Endothelial cell of umbilical vein (primary cell): ENCODE measurements at regions not wholly inside any gene's neighbourhood (a gene's known extent, or its start where the extent isn't known, plus 50 kb on each side); places are given as distances from the start of the nearest gene placed in this dataset.

Source experiments
- BruUV-seq: library from RNA; stranded (reverse); fragments of 400-500 nt; replicated peaks from 2 replicates; lab custom pipeline; 2021; lab: Mats Ljungman, UMichigan
- CTCF ChIA-PET: fragments of 300-600, 350-600 bp; sonication (Branson Sonifier 250); formaldehyde crosslinking; loops from one replicate; lab custom pipeline; 2021; ENCODE audit warnings: antibody characterized with exemption, inconsistent platforms; lab: Charles Lee
- POLR2A ChIA-PET: fragments of 300-600, 350-600 bp; sonication (Branson Sonifier 250); formaldehyde crosslinking; loops from one replicate; lab custom pipeline; 2021; ENCODE audit warnings: antibody characterized with exemption, inconsistent platforms; lab: Charles Lee
- DNase-seq: peaks from one replicate; pipeline ENCODE4 v3.0.0-alpha.2; 2011; ENCODE audit warnings: low read depth, low spot score
- FAIRE-seq: peaks from 2 replicates; lab custom pipeline; 2011; peaks lifted over from hg19 to GRCh38; lab: Jason Lieb, UNC
- H2AFZ ChIP-seq: 2 replicates; pipeline ENCODE4 v1.6.0; 2012; ENCODE audit warnings: low read depth, low read length, control low read depth, inconsistent platforms
- H3K27ac ChIP-seq: 2 replicates; pipeline ENCODE4 v1.5.1; 2011; ENCODE audit warnings: low read depth, mild to moderate bottlenecking, control low read depth, low read length, moderate library complexity; ENCODE audit not compliant: insufficient read depth
- H3K27me3 ChIP-seq, 2 experiments: 2 replicates each; pipeline versions ENCODE4 v1.6.0 to v1.6.1; 2011; ENCODE audit warnings: low read length in 2 of 2, mixed read lengths in 1 of 2; ENCODE audit not compliant: control insufficient read depth in 2 of 2, insufficient read depth in 2 of 2
- H3K36me3 ChIP-seq, 2 experiments: 2 replicates in 1 of 2; 3 replicates in 1 of 2; pipeline ENCODE4 v1.5.1; 2011; ENCODE audit warnings: low read length in 2 of 2, mild to moderate bottlenecking in 1 of 2, moderate library complexity in 1 of 2; ENCODE audit not compliant: control insufficient read depth in 2 of 2, insufficient read depth in 2 of 2; ENCODE audit errors: extremely low read depth in 1 of 2
- H3K4me1 ChIP-seq: 3 replicates; pipeline ENCODE4 v1.5.1; 2011; ENCODE audit warnings: mild to moderate bottlenecking, low read length; ENCODE audit not compliant: control insufficient read depth, insufficient read depth; ENCODE audit errors: extremely low read depth
- H3K4me2 ChIP-seq: 2 replicates; pipeline ENCODE4 v1.6.1; 2011; ENCODE audit warnings: low read length, control low read depth, mixed read lengths; ENCODE audit not compliant: insufficient read depth
- H3K4me3 ChIP-seq, 3 experiments: fragments of 200-600 bp in 1 of 3; sonication (generic), shearing (Covaris generic) in 1 of 3; replicated peaks in 1 of 3; 2 replicates each; pipeline ENCODE4 v1.5.1; 2011 to 2016; ENCODE audit warnings: control low read depth in 3 of 3, low read length in 3 of 3, mild to moderate bottlenecking in 2 of 3, inconsistent platforms in 1 of 3, low read depth in 1 of 3, moderate library complexity in 1 of 3; ENCODE audit not compliant: insufficient read depth in 1 of 3
- H3K79me2 ChIP-seq: 2 replicates; pipeline ENCODE4 v1.6.0; 2012; ENCODE audit warnings: low read length, inconsistent platforms; ENCODE audit not compliant: control insufficient read depth, insufficient read depth
- H3K9ac ChIP-seq: replicated peaks from 2 replicates; pipeline ENCODE3; 2011; ENCODE audit warnings: low read length, control low read depth; ENCODE audit not compliant: insufficient read depth; ENCODE audit errors: extremely low read depth
- H3K9me1 ChIP-seq: replicated peaks from 3 replicates; pipeline ENCODE4 v1.6.0; 2011; ENCODE audit warnings: mild to moderate bottlenecking, low read length; ENCODE audit not compliant: control insufficient read depth, insufficient read depth; ENCODE audit errors: extremely low read depth
- H3K9me3 ChIP-seq: replicated peaks from 2 replicates; pipeline ENCODE4 v1.5.1; 2012; ENCODE audit warnings: low read length, inconsistent platforms; ENCODE audit not compliant: control insufficient read depth, insufficient read depth
- H4K20me1 ChIP-seq: replicated peaks from 2 replicates; pipeline ENCODE3; 2011; ENCODE audit warnings: mild to moderate bottlenecking, low read length; ENCODE audit not compliant: control insufficient read depth, insufficient read depth; ENCODE audit errors: extremely low read depth
- FOS ChIP-seq: IDR thresholded peaks from 2 replicates; pipeline ENCODE4 v1.6.1; 2011; ENCODE audit warnings: mild to moderate bottlenecking, low read length, moderate library complexity, borderline replicate concordance; ENCODE audit not compliant: insufficient read depth
- GATA2 ChIP-seq: IDR thresholded peaks from 2 replicates; pipeline ENCODE4 v1.7.0; 2011; ENCODE audit warnings: low read depth, mild to moderate bottlenecking, moderate library complexity, mixed read lengths, low read length; ENCODE audit not compliant: insufficient read length, insufficient read depth
- POLR2A ChIP-seq: IDR thresholded peaks from 2 replicates; pipeline ENCODE4 v1.6.1; 2012; ENCODE audit warnings: low read depth, mild to moderate bottlenecking, control low read depth, low read length
- POLR2AphosphoS5 ChIP-seq: IDR thresholded peaks from 2 replicates; pipeline ENCODE4 v1.6.1; 2012; ENCODE audit warnings: low read depth, mild to moderate bottlenecking, control low read depth, low read length, moderate library complexity; ENCODE audit not compliant: insufficient read depth
- dilution Hi-C: fragments of 300-500 bp; cut with MboI; formaldehyde crosslinking; loops from one replicate; pipeline ENCODE4 v1.15.0; 2019; ENCODE audit warnings: low sequenced_read_pairs; ENCODE audit not compliant: extremely low pct_ligation_motif_present
- intact Hi-C: fragments of 100-400 bp; cut with micrococcal nuclease; formaldehyde crosslinking; loops from one replicate; pipeline ENCODE4 v1.10.0; 2022
- TF ChIP-seq, protein P1 (sequence below): IDR thresholded peaks from 2 replicates; pipeline ENCODE4 v1.6.1; 2011; ENCODE audit not compliant: insufficient read depth, insufficient read length

- DNase-seq (no peak), FAIRE-seq (no peak)
- Histone ChIP-seq H3K4me2 (no peak overlapping the region), H3K4me1 (no peaks in the 10 kb centered on the region), H3K27ac (no peak overlapping the region), H3K79me2 (no peaks in the 10 kb centered on the region), H3K9me1 (no peaks in the 10 kb centered on the region), H2AFZ (no peak overlapping the region), H3K9me3 (no peaks in the 10 kb centered on the region), H3K4me3 (no peak overlapping the region), H3K27me3 (no peaks in the 10 kb centered on the region), H4K20me1 (no peaks in the 10 kb centered on the region), H3K9ac (no peak overlapping the region), H3K36me3 (no peaks in the 10 kb centered on the region)
- intact Hi-C loops (loop anchor here (5.0 kb wide), 1 partner anchor 389 kb away; the partner anchor contains the start of gene UXS1), dilution Hi-C loops (no loop called here)
- POLR2A ChIA-PET, result no interaction called here
- BruUV-seq, result no TSS peak
- CTCF ChIA-PET, result no interaction called here
- TF ChIP-seq POLR2AphosphoS5 (no peak), POLR2A (no peak), FOS (no peak)
Measured at GRCh38 chr2:106581328-106581727, 94.2 kb downstream of the CD8B2 start.

DNA sequence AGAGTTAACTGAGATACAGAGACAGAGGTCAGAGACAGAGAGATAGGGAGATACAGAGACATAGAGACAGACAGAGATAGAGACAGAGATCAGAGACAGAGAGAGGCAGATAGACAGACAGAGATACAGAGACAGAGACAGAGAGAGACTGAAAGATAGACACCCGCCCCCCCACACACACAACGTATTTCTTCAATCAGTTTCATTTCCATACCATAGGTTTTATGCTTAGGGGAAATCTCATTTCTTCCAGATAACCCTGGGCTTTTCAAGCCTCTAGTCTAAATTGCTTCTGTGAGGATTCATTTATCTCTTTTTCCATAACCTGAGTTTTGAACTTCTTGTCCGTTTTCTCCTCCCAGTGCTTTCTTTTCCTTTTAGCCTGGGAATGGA lies 94.6 kb downstream of the CD8B2 start:
- POLR2A ChIA-PET, result no interaction called here
- dilution Hi-C loops, result no loop called here
- Histone ChIP-seq H3K27ac (no peak overlapping the region), H3K79me2 (no peaks in the 10 kb centered on the region), H3K9me1 (no peaks in the 10 kb centered on the region), H3K27me3 (no peaks in the 10 kb centered on the region), H3K9me3 (no peaks in the 10 kb centered on the region), H2AFZ (peak overlapping the region; percentile 53), H3K9ac (no peak overlapping the region), H4K20me1 (no peaks in the 10 kb centered on the region), H3K4me3 (no peak overlapping the region), H3K4me2 (peak overlapping the region; percentile 79), H3K36me3 (no peaks in the 10 kb centered on the region), H3K4me1 (no peaks in the 10 kb centered on the region)
- CTCF ChIA-PET, result interaction anchor here (1.0 to 1.7 kb wide), 6 partner anchors 9 to 477 kb away, joined by 3 to 11 read pairs (median 8); no protein-coding TSS in a partner anchor
- intact Hi-C loops, result loop anchor here (1.0 to 5.0 kb wide), 3 partner anchors 39 to 477 kb away; partner anchors contain the start of gene UXS1
- BruUV-seq, result no TSS peak
- TF ChIP-seq GATA2 (no peak), FOS (no peak)
- TF ChIP-seq, protein P1, sequence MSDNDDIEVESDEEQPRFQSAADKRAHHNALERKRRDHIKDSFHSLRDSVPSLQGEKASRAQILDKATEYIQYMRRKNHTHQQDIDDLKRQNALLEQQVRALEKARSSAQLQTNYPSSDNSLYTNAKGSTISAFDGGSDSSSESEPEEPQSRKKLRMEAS, result no peak
- DNase-seq (no peak), FAIRE-seq (no peak)
